IMR-90 (cell line): ENCODE measurements at regions not wholly inside any gene's neighbourhood (a gene's known extent, or its start where the extent isn't known, plus 50 kb on each side); places are given as distances from the start of the nearest gene placed in this dataset.

Experiments
- ATAC-seq: fragments of 200-7000 bp; cut with Tn5 transposase; 2 replicates; pipeline ENCODE4 v1.9.1; 2020; ENCODE audit warnings: low read depth, mild to moderate bottlenecking, moderate library complexity
- BruUV-seq: library from RNA; stranded (reverse); fragments of 400-500 nt; replicated peaks from 2 replicates; lab custom pipeline; 2021; lab: Mats Ljungman, UMichigan
- CTCF ChIA-PET: fragments of 300-600 bp; formaldehyde crosslinking; extraction: SDS; loops from one replicate; lab custom pipeline; 2021; ENCODE audit warnings: antibody characterized with exemption; lab: Yijun Ruan, JAX
- POLR2A ChIA-PET: fragments of 300-600 bp; sonication (Branson Sonifier 250); formaldehyde crosslinking; loops from one replicate; lab custom pipeline; 2022; ENCODE audit warnings: antibody characterized with exemption; ENCODE audit not compliant: unreplicated experiment; lab: Charles Lee
- DNase-seq: peaks from one replicate; pipeline ENCODE4 v3.0.0; 2013
- H2AFZ ChIP-seq: replicated peaks from 2 replicates; pipeline ENCODE3; 2013; ENCODE audit warnings: low read length, mild to moderate bottlenecking; ENCODE audit not compliant: poor library complexity
- H2AK5ac ChIP-seq: 2 replicates; pipeline ENCODE4 v1.6.1; 2013; ENCODE audit warnings: low read depth, low read length, inconsistent platforms
- H2AK9ac ChIP-seq: replicated peaks from 2 replicates; pipeline ENCODE3; 2013; ENCODE audit warnings: mild to moderate bottlenecking, low read depth, low read length, moderate library complexity; ENCODE audit not compliant: poor library complexity
- H2BK120ac ChIP-seq: 2 replicates; pipeline ENCODE4 v1.6.1; 2013; ENCODE audit warnings: low read depth, low read length, inconsistent platforms
- H2BK15ac ChIP-seq: 3 replicates; pipeline ENCODE4 v1.6.1; 2013; ENCODE audit warnings: low read depth, low read length, inconsistent platforms
- H2BK20ac ChIP-seq: 2 replicates; pipeline ENCODE4 v1.6.1; 2013; ENCODE audit warnings: low read depth, mild to moderate bottlenecking, inconsistent platforms, low read length, moderate library complexity
- H2BK5ac ChIP-seq: 2 replicates; pipeline ENCODE4 v1.6.1; 2013; ENCODE audit warnings: mild to moderate bottlenecking, low read depth, low read length, inconsistent platforms; ENCODE audit not compliant: poor library complexity, severe bottlenecking
- H3K14ac ChIP-seq: replicated peaks from 2 replicates; pipeline ENCODE4 v1.6.1; 2013; ENCODE audit warnings: low read depth, low read length, inconsistent platforms
- H3K18ac ChIP-seq: 2 replicates; pipeline ENCODE4 v1.6.1; 2013; ENCODE audit warnings: low read depth, low read length, control low read depth
- H3K23ac ChIP-seq: 2 replicates; pipeline ENCODE4 v1.6.1; 2013; ENCODE audit warnings: low read depth, low read length, inconsistent platforms
- H3K27ac ChIP-seq: 2 replicates; pipeline ENCODE4 v1.5.1; 2013; ENCODE audit warnings: mild to moderate bottlenecking, control low read depth, low read length; ENCODE audit not compliant: insufficient read depth
- H3K27me3 ChIP-seq: 2 replicates; pipeline ENCODE4 v1.6.1; 2013; ENCODE audit warnings: low read length; ENCODE audit not compliant: control insufficient read depth, insufficient read depth
- H3K36me3 ChIP-seq: 2 replicates; pipeline ENCODE4 v1.6.1; 2013; ENCODE audit warnings: low read length, mixed read lengths; ENCODE audit not compliant: control insufficient read depth, insufficient read depth
- H3K4ac ChIP-seq: 2 replicates; pipeline ENCODE4 v1.6.1; 2013; ENCODE audit warnings: low read depth, low read length, inconsistent platforms
- H3K4me1 ChIP-seq: 2 replicates; pipeline ENCODE4 v1.6.1; 2013; ENCODE audit warnings: low read length, mixed read lengths; ENCODE audit not compliant: control insufficient read depth, insufficient read depth
- H3K4me2 ChIP-seq: 2 replicates; pipeline ENCODE4 v1.6.1; 2013; ENCODE audit warnings: low read depth, mild to moderate bottlenecking, control low read depth, low read length, moderate library complexity
- H3K4me3 ChIP-seq: 2 replicates; pipeline ENCODE4 v1.5.1; 2013; ENCODE audit warnings: low read depth, mild to moderate bottlenecking, control low read depth, low read length, moderate library complexity; ENCODE audit not compliant: insufficient read depth
- H3K56ac ChIP-seq: 2 replicates; pipeline ENCODE4 v1.6.1; 2013; ENCODE audit warnings: low read length, inconsistent platforms; ENCODE audit not compliant: insufficient read depth; ENCODE audit errors: extremely low read depth
- H3K79me1 ChIP-seq, 2 experiments: 2 replicates each; pipeline ENCODE4 v1.6.1; 2013; ENCODE audit warnings: low read length in 2 of 2, inconsistent platforms in 1 of 2, low read depth in 1 of 2
- H3K9ac ChIP-seq: 2 replicates; pipeline ENCODE4 v1.6.1; 2013; ENCODE audit warnings: low read depth, low read length, control low read depth
- H3K9me1 ChIP-seq: 2 replicates; pipeline ENCODE4 v1.6.1; 2013; ENCODE audit warnings: low read length, inconsistent platforms; ENCODE audit not compliant: insufficient read depth
- H3K9me3 ChIP-seq: 2 replicates; pipeline ENCODE4 v1.6.1; 2013; ENCODE audit warnings: low read length; ENCODE audit not compliant: control insufficient read depth, insufficient read depth
- H4K20me1 ChIP-seq: 2 replicates; pipeline ENCODE4 v1.6.1; 2013; ENCODE audit warnings: low read length, inconsistent platforms; ENCODE audit not compliant: insufficient read depth
- H4K5ac ChIP-seq: 2 replicates; pipeline ENCODE4 v1.6.1; 2013; ENCODE audit warnings: mild to moderate bottlenecking, low read depth, low read length, control low read depth
- H4K8ac ChIP-seq, 2 experiments: 2 replicates each; pipeline ENCODE4 v1.6.1; 2013; ENCODE audit warnings: low read depth in 2 of 2, low read length in 2 of 2, control low read depth in 1 of 2, inconsistent platforms in 1 of 2
- H4K91ac ChIP-seq: 2 replicates; pipeline ENCODE4 v1.6.1; 2013; ENCODE audit warnings: low read depth, low read length, inconsistent platforms; ENCODE audit not compliant: insufficient read depth
- BHLHE40 ChIP-seq: fragments of 150-350 bp; IDR thresholded peaks from 2 replicates; pipeline ENCODE4 v1.6.1; 2016; ENCODE audit warnings: mild to moderate bottlenecking, low read depth, low read length
- FOS ChIP-seq: fragments of 150-350 bp; IDR thresholded peaks from 2 replicates; pipeline ENCODE4 v1.6.1; 2016; ENCODE audit warnings: low read depth, low read length
- MAZ ChIP-seq: IDR thresholded peaks from 2 replicates; pipeline ENCODE4 v1.6.1; 2012; ENCODE audit warnings: low read depth, mild to moderate bottlenecking, low read length, improper control_type of control experiment, moderate library complexity, borderline replicate concordance
- RAD21 ChIP-seq: IDR thresholded peaks from 2 replicates; pipeline ENCODE4 v1.6.1; 2012; ENCODE audit warnings: low read length, improper control_type of control experiment
- RCOR1 ChIP-seq: IDR thresholded peaks from 2 replicates; pipeline ENCODE4 v1.6.1; 2012; ENCODE audit warnings: mild to moderate bottlenecking, low read length, improper control_type of control experiment; ENCODE audit not compliant: insufficient replicate concordance
- WGBS, 2 experiments: methylation state at CpG; one replicate each; pipeline versions ENCODE4 v1.1.5 to v1.1.7; 2013; ENCODE audit warnings: missing lambda C conversion rate in 2 of 2; ENCODE audit not compliant: insufficient read length in 1 of 2; ENCODE audit errors: extremely low coverage in 2 of 2; 5-methylcytosine and 5-hydroxymethylcytosine counted together
- dilution Hi-C: fragments of 300-500 bp; cut with HindIII; formaldehyde crosslinking; loops from one replicate; pipeline ENCODE4 v1.14.3; 2018; ENCODE audit warnings: low sequenced_read_pairs; ENCODE audit not compliant: unreplicated experiment
- in situ Hi-C: fragments of 300-500 bp; cut with MboI; formaldehyde crosslinking; loops from 3 replicates; pipeline ENCODE4 v1.14.3; 2019; ENCODE audit warnings: low sequenced_read_pairs, inconsistent platforms, mixed read lengths
- intact Hi-C: fragments of 100-400 bp; cut with micrococcal nuclease; formaldehyde crosslinking; loops from 2 replicates; pipeline ENCODE4 v1.10.0; 2022
- TF ChIP-seq, protein P1 (sequence below): conservative IDR thresholded peaks from 2 replicates; pipeline ENCODE4 v1.5.1; 2012; ENCODE audit warnings: mild to moderate bottlenecking, low read depth, low read length, improper control_type of control experiment

DNA sequence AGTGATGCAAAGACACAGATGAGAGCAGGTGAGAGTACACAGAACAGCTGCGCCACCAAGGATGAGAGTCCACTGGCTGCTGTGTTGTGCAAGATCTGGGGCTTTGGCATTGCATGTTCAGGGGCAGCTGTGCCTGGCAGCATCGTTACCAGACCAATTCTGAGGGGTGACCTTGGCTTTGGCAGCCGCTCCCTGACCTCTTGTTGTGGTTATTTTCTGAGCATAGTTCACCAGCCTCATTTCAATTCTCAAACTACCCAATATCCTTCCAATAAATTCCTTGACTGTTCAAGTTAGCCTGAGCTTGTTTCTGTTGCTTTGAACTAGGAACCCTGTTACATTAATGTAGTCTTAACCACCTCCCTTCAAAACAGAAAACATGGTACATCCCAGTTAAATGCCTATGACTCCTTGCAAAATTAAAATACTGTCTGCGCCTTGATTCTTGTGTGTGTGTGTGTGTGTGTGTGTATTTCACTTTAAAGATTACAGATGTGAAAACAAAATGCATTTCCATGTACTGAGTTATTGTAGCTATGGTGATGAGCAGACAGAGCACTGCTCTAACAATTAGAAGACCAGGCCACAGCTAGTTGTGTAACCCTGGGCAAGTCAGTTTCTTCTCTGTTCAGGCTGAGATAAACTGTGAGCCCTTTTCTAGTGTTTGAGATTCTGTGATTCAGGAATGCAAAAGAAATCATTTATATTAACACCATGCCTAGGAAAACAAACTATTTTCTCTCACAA lies 106.3 kb upstream of the GUCA2B start:
- BruUV-seq: no TSS peak
- no peak overlapping the region for H2BK20ac ChIP-seq
- no peak overlapping the region for H3K18ac ChIP-seq
- ATAC-seq (no peak), DNase-seq (no peak)
- H2AK5ac ChIP-seq: no peak overlapping the region
- POLR2A ChIA-PET: no interaction called here
- in situ Hi-C loops: no loop called here
- CTCF ChIA-PET: interaction anchor here (0.7 kb wide), 1 partner anchor 219 kb away, joined by 5 read pairs; no protein-coding TSS in a partner anchor
- no peak overlapping the region for H3K14ac ChIP-seq
- intact Hi-C loops: no loop called here
- H4K20me1 ChIP-seq: no peaks in the 10 kb centered on the region
- H3K4me1 ChIP-seq: no peaks in the 10 kb centered on the region
- WGBS, 2 experiments: no CpG with 5 or more reads among the region's 4 CpGs
- H3K27ac ChIP-seq: no peak overlapping the region
- H3K4ac ChIP-seq: no peak overlapping the region
- H3K23ac ChIP-seq: no peak overlapping the region
- no peak for TF ChIP-seq BHLHE40
- TF ChIP-seq RCOR1: no peak
- no peak for TF ChIP-seq FOS
- no peak for TF ChIP-seq MAZ
- no peak for TF ChIP-seq RAD21
- TF ChIP-seq, protein P1, sequence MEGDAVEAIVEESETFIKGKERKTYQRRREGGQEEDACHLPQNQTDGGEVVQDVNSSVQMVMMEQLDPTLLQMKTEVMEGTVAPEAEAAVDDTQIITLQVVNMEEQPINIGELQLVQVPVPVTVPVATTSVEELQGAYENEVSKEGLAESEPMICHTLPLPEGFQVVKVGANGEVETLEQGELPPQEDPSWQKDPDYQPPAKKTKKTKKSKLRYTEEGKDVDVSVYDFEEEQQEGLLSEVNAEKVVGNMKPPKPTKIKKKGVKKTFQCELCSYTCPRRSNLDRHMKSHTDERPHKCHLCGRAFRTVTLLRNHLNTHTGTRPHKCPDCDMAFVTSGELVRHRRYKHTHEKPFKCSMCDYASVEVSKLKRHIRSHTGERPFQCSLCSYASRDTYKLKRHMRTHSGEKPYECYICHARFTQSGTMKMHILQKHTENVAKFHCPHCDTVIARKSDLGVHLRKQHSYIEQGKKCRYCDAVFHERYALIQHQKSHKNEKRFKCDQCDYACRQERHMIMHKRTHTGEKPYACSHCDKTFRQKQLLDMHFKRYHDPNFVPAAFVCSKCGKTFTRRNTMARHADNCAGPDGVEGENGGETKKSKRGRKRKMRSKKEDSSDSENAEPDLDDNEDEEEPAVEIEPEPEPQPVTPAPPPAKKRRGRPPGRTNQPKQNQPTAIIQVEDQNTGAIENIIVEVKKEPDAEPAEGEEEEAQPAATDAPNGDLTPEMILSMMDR: no peak
- no peak overlapping the region for H3K4me3 ChIP-seq
- no peak overlapping the region for H4K91ac ChIP-seq
- dilution Hi-C loops: no loop called here
- H2BK120ac ChIP-seq: no peak overlapping the region
- H4K5ac ChIP-seq: no peak overlapping the region
- H3K4me2 ChIP-seq: no peak overlapping the region
- H4K8ac ChIP-seq: no peak overlapping the region
- H2AFZ ChIP-seq: no peak overlapping the region
- H3K9ac ChIP-seq: no peak overlapping the region
- no peaks in the 10 kb centered on the region for H3K9me3 ChIP-seq
- no peak overlapping the region for H2BK15ac ChIP-seq
- peaks cover 9% of the 10 kb centered on the region for H3K27me3 ChIP-seq
- H3K36me3 ChIP-seq: no peaks in the 10 kb centered on the region
- H2BK5ac ChIP-seq: no peak overlapping the region
- H2AK9ac ChIP-seq: no peak overlapping the region
- H3K79me1 ChIP-seq: no peaks in the 10 kb centered on the region
- no peak overlapping the region for H3K56ac ChIP-seq
- H3K9me1 ChIP-seq: no peaks in the 10 kb centered on the region
